GM23338 (cell line): ENCODE measurements at regions not wholly inside any gene's neighbourhood (a gene's known extent, or its start where the extent isn't known, plus 50 kb on each side); places are given as distances from the start of the nearest gene placed in this dataset.

Experiments used
- ATAC-seq: fragments of 200-7000 bp; cut with Tn5 transposase; 3 replicates; pipeline ENCODE4 v1.9.1; 2020
- DNase-seq: peaks from one replicate; pipeline ENCODE4 v3.0.0-alpha.2; 2015; ENCODE audit warnings: low spot score
- H2AFZ ChIP-seq: fragments of 200-600 bp; sonication (generic); 2 replicates; pipeline ENCODE4 v1.8.0; 2016; ENCODE audit warnings: antibody characterized with exemption, mild to moderate bottlenecking, moderate library complexity
- H3F3A ChIP-seq: fragments of 200-600 bp; sonication (generic); replicated peaks from 2 replicates; pipeline ENCODE4 v1.8.0; 2017; ENCODE audit warnings: antibody characterized with exemption, mixed run types, low read depth
- H3K27ac ChIP-seq: fragments of 200-600 bp; sonication (generic); 2 replicates; pipeline ENCODE4 v1.6.1; 2016; ENCODE audit warnings: low read depth
- H3K27me3 ChIP-seq: fragments of 200-600 bp; sonication (generic); 2 replicates; pipeline ENCODE4 v1.8.0; 2016; ENCODE audit warnings: mild to moderate bottlenecking, mixed run types, moderate library complexity; ENCODE audit not compliant: insufficient read depth
- H3K36me3 ChIP-seq: fragments of 200-600 bp; sonication (generic); 2 replicates; pipeline ENCODE4 v1.8.0; 2016; ENCODE audit warnings: mild to moderate bottlenecking; ENCODE audit not compliant: insufficient read depth
- H3K4me1 ChIP-seq: fragments of 200-600 bp; sonication (generic); 2 replicates; pipeline ENCODE4 v1.8.0; 2016; ENCODE audit warnings: mild to moderate bottlenecking, moderate library complexity; ENCODE audit not compliant: insufficient read depth
- H3K4me2 ChIP-seq: fragments of 200-600 bp; sonication (generic); 2 replicates; pipeline ENCODE4 v1.7.1; 2017; ENCODE audit warnings: mixed run types
- H3K4me3 ChIP-seq: fragments of 200-600 bp; sonication (generic); 2 replicates; pipeline ENCODE4 v1.6.1; 2016; ENCODE audit warnings: mixed run types
- H3K79me2 ChIP-seq: fragments of 200-600 bp; sonication (generic); replicated peaks from 2 replicates; pipeline ENCODE4 v1.8.0; 2017; ENCODE audit warnings: mild to moderate bottlenecking; ENCODE audit not compliant: insufficient read depth
- H3K9me2 ChIP-seq: fragments of 200-600 bp; sonication (generic); 2 replicates; pipeline ENCODE4 v1.8.0; 2017; ENCODE audit not compliant: insufficient read depth
- H4K20me1 ChIP-seq: fragments of 200-600 bp; sonication (generic); replicated peaks from 2 replicates; pipeline ENCODE4 v1.8.0; 2017; ENCODE audit warnings: mild to moderate bottlenecking; ENCODE audit not compliant: insufficient read depth
- H3K27ac Mint-ChIP-seq: 2 replicates; pipeline ENCODE4 v1.8.0; 2020; ENCODE audit warnings: inconsistent platforms, mild to moderate bottlenecking, moderate library complexity, mixed read lengths
- H3K27me3 Mint-ChIP-seq: 3 replicates; pipeline ENCODE4 v1.8.0; 2022; ENCODE audit warnings: low read depth, mild to moderate bottlenecking, moderate library complexity, mixed read lengths, inconsistent platforms; ENCODE audit not compliant: insufficient read depth, poor library complexity
- H3K36me3 Mint-ChIP-seq: 3 replicates; pipeline ENCODE4 v1.8.0; 2021; ENCODE audit warnings: low read depth, mild to moderate bottlenecking, inconsistent platforms, moderate library complexity, mixed read lengths
- H3K4me1 Mint-ChIP-seq: 3 replicates; pipeline ENCODE4 v1.8.0; 2020; ENCODE audit warnings: mild to moderate bottlenecking, inconsistent platforms, mixed read lengths
- H3K4me3 Mint-ChIP-seq: 3 replicates; pipeline ENCODE4 v1.8.0; 2021; ENCODE audit warnings: moderate library complexity, mild to moderate bottlenecking, inconsistent platforms, mixed read lengths
- H3K9me3 Mint-ChIP-seq: 3 replicates; pipeline ENCODE4 v1.8.0; 2020; ENCODE audit warnings: moderate library complexity, mild to moderate bottlenecking, inconsistent platforms, mixed read lengths
- CREB1 ChIP-seq: fragments of 250-450 bp; sonication (Bioruptor Pico); IDR thresholded peaks from 2 replicates; pipeline ENCODE4 v1.5.0; 2020; ENCODE audit warnings: low read depth, mild to moderate bottlenecking, moderate library complexity
- EZH2 ChIP-seq: fragments of 200-600 bp; sonication (generic); IDR thresholded peaks from one replicate; pipeline ENCODE4 v1.8.0; 2017; ENCODE audit warnings: antibody characterized with exemption, mild to moderate bottlenecking, low read depth; ENCODE audit not compliant: unreplicated experiment
- EZH2phosphoT487 ChIP-seq: fragments of 200-600 bp; sonication (generic); IDR thresholded peaks from one replicate; pipeline ENCODE4 v1.8.1; 2018; ENCODE audit warnings: antibody characterized with exemption; ENCODE audit not compliant: unreplicated experiment
- JUNB ChIP-seq: IDR thresholded peaks from one replicate; pipeline ENCODE4 v1.6.1; 2016; ENCODE audit warnings: antibody characterized with exemption; ENCODE audit not compliant: unreplicated experiment
- NANOG ChIP-seq: IDR thresholded peaks from 2 replicates; pipeline ENCODE4 v1.6.1; 2016; ENCODE audit warnings: antibody characterized with exemption, borderline replicate concordance
- POLR2AphosphoS5 ChIP-seq: IDR thresholded peaks from 2 replicates; pipeline ENCODE4 v1.6.1; 2016; ENCODE audit warnings: antibody characterized with exemption, low read depth
- STAT1 ChIP-seq: IDR thresholded peaks from one replicate; pipeline ENCODE4 v1.6.1; 2016; ENCODE audit warnings: antibody characterized with exemption; ENCODE audit not compliant: unreplicated experiment
- ZNF114 ChIP-seq: fragments of 250-450 bp; sonication (Bioruptor Pico); IDR thresholded peaks from 2 replicates; pipeline ENCODE4 v1.5.0; 2020; ENCODE audit warnings: mild to moderate bottlenecking, moderate library complexity
- ZNF331 ChIP-seq: fragments of 250-450 bp; sonication (Bioruptor Pico); IDR thresholded peaks from 2 replicates; pipeline ENCODE4 v1.5.0; 2020; ENCODE audit warnings: low read depth, mild to moderate bottlenecking, moderate library complexity
- TF ChIP-seq, protein P1 (sequence below): IDR thresholded peaks from 2 replicates; pipeline ENCODE4 v1.6.1; 2016; ENCODE audit warnings: antibody characterized with exemption
- TF ChIP-seq, protein P2 (sequence below): fragments of 250-450 bp; sonication (Bioruptor Pico); IDR thresholded peaks from 2 replicates; pipeline ENCODE4 v1.5.0; 2020; ENCODE audit warnings: mild to moderate bottlenecking, moderate library complexity
- TF ChIP-seq, protein P3 (sequence below): IDR thresholded peaks from one replicate; pipeline ENCODE4 v1.6.1; 2018; ENCODE audit warnings: antibody characterized with exemption; ENCODE audit not compliant: unreplicated experiment

DNA sequence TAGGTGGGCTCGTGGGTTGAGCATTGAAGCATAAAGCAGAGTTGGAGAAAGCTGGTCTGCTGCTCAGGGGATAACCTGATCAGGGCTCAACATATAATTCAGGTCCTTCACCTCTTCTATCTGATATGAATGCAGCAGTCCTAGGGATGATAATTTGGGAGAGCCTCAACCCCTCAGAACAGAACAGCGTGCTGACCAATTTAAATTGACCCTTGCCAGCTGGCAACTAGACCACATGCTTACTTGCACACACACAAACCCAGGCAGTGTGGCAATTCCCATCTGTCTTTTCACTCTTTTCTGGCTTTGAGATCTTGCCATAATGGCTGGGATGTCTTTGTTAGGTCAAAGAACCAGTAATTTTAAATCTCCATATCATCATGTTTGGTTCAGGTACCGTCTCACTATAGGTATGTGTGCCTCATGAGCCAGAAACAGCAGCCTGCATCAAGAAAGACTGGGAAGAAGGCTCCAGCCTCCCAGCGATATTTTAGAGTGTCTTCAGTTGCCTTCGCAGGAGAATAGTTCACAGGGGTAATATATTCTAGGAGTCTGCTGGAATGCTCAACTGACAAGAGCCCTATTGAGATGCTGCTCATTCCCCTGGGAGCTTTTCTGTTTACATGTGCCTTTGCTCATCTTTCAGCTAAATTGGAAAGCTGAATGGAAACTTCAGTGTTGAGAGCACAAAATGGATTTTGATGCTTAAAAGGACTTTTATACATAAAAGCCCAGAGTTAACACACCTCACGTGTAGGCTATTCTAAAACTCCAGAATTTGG is 497.6 kb downstream of the RASEF start:
- no peak overlapping the region for H3K27ac Mint-ChIP-seq
- DNase-seq = no peak

More for the DNA sequence above, 497.6 kb downstream of the RASEF start:
- Histone ChIP-seq H3K27me3 (no peaks in the 10 kb centered on the region), H3K36me3 (no peaks in the 10 kb centered on the region; the same call in 1 of the 2 replicates), H3F3A (no peaks in the 10 kb centered on the region), H3K27ac (no peak overlapping the region), H3K4me2 (no peak overlapping the region), H3K79me2 (no peaks in the 10 kb centered on the region), H4K20me1 (no peaks in the 10 kb centered on the region), H3K9me2 (no peaks in the 10 kb centered on the region), H3K4me3 (no peak overlapping the region), H2AFZ (no peak overlapping the region), H3K4me1 (no peaks in the 10 kb centered on the region)
- no peaks in the 10 kb centered on the region for H3K27me3 Mint-ChIP-seq
- H3K4me3 Mint-ChIP-seq = no peak overlapping the region
- ATAC-seq = no peak
- TF ChIP-seq JUNB (no peak), ZNF114 (CRISPR knock-in tag) (no peak), ZNF331 (CRISPR knock-in tag) (no peak), STAT1 (no peak), EZH2phosphoT487 (no peak), EZH2 (no peak), NANOG (no peak), CREB1 (CRISPR knock-in tag) (no peak), POLR2AphosphoS5 (no peak)
- TF ChIP-seq, protein P1, sequence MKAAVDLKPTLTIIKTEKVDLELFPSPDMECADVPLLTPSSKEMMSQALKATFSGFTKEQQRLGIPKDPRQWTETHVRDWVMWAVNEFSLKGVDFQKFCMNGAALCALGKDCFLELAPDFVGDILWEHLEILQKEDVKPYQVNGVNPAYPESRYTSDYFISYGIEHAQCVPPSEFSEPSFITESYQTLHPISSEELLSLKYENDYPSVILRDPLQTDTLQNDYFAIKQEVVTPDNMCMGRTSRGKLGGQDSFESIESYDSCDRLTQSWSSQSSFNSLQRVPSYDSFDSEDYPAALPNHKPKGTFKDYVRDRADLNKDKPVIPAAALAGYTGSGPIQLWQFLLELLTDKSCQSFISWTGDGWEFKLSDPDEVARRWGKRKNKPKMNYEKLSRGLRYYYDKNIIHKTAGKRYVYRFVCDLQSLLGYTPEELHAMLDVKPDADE = no peak
- TF ChIP-seq, protein P2, sequence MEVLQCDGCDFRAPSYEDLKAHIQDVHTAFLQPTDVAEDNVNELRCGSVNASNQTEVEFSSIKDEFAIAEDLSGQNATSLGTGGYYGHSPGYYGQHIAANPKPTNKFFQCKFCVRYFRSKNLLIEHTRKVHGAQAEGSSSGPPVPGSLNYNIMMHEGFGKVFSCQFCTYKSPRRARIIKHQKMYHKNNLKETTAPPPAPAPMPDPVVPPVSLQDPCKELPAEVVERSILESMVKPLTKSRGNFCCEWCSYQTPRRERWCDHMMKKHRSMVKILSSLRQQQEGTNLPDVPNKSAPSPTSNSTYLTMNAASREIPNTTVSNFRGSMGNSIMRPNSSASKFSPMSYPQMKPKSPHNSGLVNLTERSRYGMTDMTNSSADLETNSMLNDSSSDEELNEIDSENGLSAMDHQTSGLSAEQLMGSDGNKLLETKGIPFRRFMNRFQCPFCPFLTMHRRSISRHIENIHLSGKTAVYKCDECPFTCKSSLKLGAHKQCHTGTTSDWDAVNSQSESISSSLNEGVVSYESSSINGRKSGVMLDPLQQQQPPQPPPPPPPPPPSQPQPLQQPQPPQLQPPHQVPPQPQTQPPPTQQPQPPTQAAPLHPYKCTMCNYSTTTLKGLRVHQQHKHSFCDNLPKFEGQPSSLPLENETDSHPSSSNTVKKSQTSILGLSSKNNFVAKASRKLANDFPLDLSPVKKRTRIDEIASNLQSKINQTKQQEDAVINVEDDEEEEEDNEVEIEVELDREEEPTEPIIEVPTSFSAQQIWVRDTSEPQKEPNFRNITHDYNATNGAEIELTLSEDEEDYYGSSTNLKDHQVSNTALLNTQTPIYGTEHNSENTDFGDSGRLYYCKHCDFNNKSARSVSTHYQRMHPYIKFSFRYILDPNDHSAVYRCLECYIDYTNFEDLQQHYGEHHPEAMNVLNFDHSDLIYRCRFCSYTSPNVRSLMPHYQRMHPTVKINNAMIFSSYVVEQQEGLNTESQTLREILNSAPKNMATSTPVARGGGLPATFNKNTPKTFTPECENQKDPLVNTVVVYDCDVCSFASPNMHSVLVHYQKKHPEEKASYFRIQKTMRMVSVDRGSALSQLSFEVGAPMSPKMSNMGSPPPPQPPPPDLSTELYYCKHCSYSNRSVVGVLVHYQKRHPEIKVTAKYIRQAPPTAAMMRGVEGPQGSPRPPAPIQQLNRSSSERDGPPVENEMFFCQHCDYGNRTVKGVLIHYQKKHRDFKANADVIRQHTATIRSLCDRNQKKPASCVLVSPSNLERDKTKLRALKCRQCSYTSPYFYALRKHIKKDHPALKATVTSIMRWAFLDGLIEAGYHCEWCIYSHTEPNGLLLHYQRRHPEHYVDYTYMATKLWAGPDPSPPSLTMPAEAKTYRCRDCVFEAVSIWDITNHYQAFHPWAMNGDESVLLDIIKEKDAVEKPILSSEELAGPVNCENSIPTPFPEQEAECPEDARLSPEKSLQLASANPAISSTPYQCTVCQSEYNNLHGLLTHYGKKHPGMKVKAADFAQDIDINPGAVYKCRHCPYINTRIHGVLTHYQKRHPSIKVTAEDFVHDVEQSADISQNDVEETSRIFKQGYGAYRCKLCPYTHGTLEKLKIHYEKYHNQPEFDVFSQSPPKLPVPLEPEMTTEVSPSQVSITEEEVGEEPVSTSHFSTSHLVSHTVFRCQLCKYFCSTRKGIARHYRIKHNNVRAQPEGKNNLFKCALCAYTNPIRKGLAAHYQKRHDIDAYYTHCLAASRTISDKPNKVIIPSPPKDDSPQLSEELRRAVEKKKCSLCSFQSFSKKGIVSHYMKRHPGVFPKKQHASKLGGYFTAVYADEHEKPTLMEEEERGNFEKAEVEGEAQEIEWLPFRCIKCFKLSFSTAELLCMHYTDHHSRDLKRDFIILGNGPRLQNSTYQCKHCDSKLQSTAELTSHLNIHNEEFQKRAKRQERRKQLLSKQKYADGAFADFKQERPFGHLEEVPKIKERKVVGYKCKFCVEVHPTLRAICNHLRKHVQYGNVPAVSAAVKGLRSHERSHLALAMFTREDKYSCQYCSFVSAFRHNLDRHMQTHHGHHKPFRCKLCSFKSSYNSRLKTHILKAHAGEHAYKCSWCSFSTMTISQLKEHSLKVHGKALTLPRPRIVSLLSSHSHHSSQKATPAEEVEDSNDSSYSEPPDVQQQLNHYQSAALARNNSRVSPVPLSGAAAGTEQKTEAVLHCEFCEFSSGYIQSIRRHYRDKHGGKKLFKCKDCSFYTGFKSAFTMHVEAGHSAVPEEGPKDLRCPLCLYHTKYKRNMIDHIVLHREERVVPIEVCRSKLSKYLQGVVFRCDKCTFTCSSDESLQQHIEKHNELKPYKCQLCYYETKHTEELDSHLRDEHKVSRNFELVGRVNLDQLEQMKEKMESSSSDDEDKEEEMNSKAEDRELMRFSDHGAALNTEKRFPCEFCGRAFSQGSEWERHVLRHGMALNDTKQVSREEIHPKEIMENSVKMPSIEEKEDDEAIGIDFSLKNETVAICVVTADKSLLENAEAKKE (CRISPR knock-in tag) = no peak
- TF ChIP-seq, protein P3, sequence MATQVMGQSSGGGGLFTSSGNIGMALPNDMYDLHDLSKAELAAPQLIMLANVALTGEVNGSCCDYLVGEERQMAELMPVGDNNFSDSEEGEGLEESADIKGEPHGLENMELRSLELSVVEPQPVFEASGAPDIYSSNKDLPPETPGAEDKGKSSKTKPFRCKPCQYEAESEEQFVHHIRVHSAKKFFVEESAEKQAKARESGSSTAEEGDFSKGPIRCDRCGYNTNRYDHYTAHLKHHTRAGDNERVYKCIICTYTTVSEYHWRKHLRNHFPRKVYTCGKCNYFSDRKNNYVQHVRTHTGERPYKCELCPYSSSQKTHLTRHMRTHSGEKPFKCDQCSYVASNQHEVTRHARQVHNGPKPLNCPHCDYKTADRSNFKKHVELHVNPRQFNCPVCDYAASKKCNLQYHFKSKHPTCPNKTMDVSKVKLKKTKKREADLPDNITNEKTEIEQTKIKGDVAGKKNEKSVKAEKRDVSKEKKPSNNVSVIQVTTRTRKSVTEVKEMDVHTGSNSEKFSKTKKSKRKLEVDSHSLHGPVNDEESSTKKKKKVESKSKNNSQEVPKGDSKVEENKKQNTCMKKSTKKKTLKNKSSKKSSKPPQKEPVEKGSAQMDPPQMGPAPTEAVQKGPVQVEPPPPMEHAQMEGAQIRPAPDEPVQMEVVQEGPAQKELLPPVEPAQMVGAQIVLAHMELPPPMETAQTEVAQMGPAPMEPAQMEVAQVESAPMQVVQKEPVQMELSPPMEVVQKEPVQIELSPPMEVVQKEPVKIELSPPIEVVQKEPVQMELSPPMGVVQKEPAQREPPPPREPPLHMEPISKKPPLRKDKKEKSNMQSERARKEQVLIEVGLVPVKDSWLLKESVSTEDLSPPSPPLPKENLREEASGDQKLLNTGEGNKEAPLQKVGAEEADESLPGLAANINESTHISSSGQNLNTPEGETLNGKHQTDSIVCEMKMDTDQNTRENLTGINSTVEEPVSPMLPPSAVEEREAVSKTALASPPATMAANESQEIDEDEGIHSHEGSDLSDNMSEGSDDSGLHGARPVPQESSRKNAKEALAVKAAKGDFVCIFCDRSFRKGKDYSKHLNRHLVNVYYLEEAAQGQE = no peak
- H3K4me1 Mint-ChIP-seq = no peaks in the 10 kb centered on the region
- no peaks in the 10 kb centered on the region for H3K36me3 Mint-ChIP-seq
- no peaks in the 10 kb centered on the region for H3K9me3 Mint-ChIP-seq
